DMS53 treated with DMSO at 0.1 percent for 48 hours (cell line): ENCODE measurements at regions not wholly inside any gene's neighbourhood (a gene's known extent, or its start where the extent isn't known, plus 50 kb on each side); places are given as distances from the start of the nearest gene placed in this dataset.

Source experiments
- DNase-seq: peaks from one replicate; lab custom pipeline; 2025; ENCODE audit not compliant: unreplicated experiment; lab: John Stamatoyannopoulos, UW

- no peak for DNase-seq
Measured at GRCh38 chr2:217182926-217183325, 323.1 kb upstream of the TNP1 start.

GRCh38 chr2:217181512-217181911 is 321.6 kb upstream of the TNP1 start:
- no peak for DNase-seq

- no peak for DNase-seq
Measured at GRCh38 chr2:217179854-217180253, 320.0 kb upstream of the TNP1 start.

- DNase-seq: no peak
Measured at GRCh38 chr2:217178341-217178740, 318.5 kb upstream of the TNP1 start.

DNA sequence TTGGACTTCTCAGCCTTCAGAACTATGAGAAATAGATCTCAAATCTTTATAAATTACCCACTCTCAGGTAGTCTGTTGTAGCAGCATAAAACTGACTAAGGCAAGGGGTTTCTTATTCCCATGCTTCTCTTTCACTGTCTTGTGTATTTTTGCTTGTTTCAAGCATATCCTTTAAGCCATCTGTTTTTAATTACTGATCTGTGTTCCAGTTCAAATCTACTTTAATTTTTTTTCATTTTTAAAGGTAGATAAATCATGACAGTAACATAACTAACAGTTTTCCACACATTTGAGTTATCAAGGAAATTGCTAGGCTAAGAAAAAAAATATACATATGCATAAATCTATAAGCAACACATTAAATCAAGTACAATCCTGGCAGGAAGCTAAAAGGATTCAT is 317.9 kb upstream of the TNP1 start:
- DNase-seq: no peak

DNA sequence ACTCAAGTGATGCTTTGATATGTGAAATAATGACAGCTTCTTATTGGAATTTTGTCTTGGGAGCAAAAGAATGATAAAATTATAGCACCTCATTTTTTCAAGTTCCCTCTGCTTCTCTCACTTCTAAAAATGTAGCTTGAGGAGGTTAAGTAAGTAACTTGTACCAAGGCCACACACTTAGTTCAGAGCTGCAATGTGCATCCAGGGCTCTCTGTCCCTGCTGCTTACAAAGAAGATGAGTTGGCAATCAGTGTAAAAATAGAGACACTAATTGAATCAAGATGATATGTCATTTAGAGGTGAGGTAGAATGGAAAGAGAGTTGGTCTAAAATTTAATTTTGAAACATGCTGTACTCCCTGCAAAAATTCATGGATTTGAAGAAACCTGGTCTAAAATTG is 312.0 kb upstream of the TNP1 start:
- DNase-seq: no peak

DNA sequence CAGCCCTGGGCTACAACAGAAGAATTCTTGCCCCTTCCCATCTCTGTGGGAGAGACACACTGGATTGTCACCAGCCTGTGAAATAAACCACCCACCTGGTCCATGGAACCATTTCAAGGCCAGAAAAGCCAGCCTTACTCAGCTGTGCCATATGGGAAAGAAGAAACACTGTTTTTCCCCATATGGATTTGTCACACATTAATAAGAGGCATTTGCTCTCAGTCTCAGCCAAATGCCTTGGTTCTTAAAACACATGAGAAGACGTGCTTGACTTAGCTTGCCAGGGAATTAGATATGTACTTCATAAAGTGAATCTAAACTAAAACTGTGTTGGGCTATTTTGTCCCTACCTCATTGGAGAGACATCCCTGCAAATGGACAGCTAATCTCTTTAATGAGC is 308.6 kb upstream of the TNP1 start:
- DNase-seq: no peak

GRCh38 chr2:217167531-217167930 is 307.7 kb upstream of the TNP1 start:
- DNase-seq: no peak

DNA sequence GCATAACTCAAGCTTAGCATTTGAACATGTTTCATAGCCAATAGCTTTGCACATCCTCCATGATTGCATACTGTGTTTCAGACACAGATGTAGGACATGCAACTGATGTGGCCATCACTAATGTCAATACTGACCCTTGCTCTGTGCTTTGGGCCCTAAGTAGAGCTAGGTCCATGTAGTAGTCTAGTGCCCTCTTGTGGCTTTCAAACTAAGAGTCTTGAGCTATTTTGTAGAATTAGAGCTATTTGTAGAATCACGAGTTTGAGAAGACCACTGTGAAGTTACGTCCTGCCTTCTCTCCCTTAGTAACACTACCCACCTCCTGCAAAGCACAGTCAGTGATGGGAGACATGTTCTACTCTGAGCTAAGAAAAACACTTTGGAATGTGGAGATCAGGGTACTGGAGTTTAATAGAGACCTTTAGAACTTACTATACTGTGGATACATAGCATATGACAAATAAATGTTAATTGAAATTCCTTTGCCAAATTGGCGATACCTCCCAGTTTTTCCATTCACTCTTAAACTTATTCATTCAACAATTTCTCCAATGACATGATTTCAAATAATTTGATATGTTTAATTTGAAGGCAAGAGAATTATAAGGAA is 306.5 kb upstream of the TNP1 start:
- peak; percentile 42 for DNase-seq

GRCh38 chr2:217165547-217165946 is 305.7 kb upstream of the TNP1 start:
- no peak for DNase-seq

GRCh38 chr2:217163987-217164386 is 304.1 kb upstream of the TNP1 start:
- DNase-seq: no peak

DNA sequence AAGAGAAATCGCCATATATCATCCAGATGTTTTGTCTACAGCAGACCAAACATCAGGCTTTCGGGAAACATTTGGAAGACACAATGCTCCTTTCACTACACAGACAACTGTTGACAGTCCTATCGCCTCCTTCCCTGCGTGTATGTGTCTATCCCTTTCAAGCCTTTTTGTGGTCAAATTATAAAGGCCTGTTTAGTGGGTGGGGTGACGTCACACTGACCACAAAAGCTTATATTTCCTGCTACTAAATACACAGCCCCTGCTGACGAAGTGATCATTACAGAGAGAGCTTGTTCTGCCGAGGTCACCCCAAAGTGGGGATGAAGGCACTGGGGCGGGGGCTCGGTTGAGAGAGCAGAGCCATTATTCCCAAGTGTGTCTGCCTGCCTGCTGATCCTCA is 302.7 kb upstream of the TNP1 start:
- peak; percentile 14 for DNase-seq

GRCh38 chr2:217160978-217161973 is 301.4 kb upstream of the TNP1 start:
- DNase-seq: no peak

GRCh38 chr2:217160103-217160743 is 300.4 kb upstream of the TNP1 start:
- DNase-seq: no peak

DNA sequence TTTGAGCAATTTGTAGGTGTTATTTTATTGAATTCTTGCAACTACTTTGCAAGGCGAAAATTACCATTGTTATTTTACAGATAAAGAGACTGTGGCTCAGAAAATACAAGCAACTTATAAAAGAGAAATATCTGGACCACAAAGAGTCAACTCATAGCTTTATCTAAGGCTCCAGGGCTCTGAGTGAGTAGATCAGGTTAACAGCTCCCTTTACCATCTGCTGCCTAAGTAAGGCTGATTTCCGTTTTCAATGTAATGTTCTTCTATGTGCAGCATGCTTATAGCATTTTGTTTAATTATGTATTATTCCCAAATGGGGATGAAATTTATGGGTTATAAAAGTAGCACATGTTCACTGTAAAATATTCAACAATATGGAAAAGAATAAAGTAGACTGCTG is 299.1 kb upstream of the TNP1 start:
- no peak for DNase-seq

GRCh38 chr2:217157581-217157980 is 297.7 kb upstream of the TNP1 start:
- DNase-seq: no peak

DNA sequence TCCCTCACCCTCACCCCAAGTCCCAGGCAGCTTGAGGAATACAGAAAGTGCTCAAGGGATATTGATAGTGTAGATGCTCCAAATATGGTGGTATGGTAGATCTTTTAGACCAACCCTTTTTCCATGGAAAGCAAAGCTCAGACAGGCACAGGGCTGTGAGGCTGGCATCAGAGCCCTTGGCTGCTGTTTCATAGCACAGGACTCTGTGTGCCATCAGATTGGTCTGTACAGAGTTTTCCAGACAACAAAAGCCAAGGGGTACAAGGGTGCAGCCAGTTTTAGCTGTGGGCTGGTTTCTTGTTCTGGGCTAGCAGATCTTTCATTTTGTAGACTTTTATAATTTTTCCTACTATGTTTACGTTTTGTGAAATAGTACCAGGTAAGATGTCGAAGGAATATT is 296.9 kb upstream of the TNP1 start:
- DNase-seq: no peak

GRCh38 chr2:217154923-217155322 is 295.1 kb upstream of the TNP1 start:
- DNase-seq: no peak

GRCh38 chr2:217153510-217153909 is 293.6 kb upstream of the TNP1 start:
- no peak for DNase-seq

- DNase-seq: no peak
Measured at GRCh38 chr2:217152831-217153230, 293.0 kb upstream of the TNP1 start.

DNA sequence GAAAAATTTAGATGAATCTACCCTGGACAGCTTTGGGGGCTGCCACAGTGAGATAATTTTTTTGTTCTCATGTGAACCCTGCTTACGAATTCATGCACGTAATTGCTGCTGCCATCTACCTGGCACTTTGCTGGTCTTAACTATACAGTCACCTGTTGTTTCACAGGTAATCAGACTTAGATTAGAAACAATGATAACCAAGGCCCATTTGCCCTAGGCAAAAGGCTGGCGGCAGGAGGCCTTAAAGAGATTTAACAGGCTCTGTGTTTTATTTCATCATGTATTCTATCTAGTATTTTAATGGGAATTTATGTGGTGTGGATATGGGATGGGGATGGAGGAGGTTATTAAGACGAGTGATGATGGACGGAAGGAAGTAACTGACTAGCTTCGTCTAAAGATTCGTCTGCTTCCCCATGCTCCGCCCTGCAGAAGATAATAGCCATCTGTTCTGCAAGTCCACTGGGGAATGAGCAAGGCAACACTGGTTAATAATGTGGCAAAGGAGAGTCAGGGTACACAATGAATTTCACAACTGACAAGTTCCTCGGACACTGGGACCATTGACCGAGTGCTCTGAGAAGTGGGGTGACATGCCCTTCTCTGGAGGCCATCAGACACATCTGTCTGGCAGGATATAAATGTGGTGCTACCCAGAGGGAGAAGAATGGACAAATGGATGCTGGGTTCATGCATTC is 291.8 kb upstream of the TNP1 start:
- no peak for DNase-seq
